Peyer's patch (tissue), 4 donors: ENCODE measurements at regions not wholly inside any gene's neighbourhood (a gene's known extent, or its start where the extent isn't known, plus 50 kb on each side); places are given as distances from the start of the nearest gene placed in this dataset.
A peak's percentile ranks its signal among the peaks of the same experiment; 100 is the strongest.

Experiments used
- DNase-seq, 3 donors: peaks; one replicate each; pipeline ENCODE4 v3.0.0-alpha.2; 2017 to 2019
- H3K27ac ChIP-seq, 4 donors: fragments of 200-600 bp; sonication (generic); one replicate each; pipeline ENCODE4 v1.5.1; 2016 to 2019
- H3K27me3 ChIP-seq, 2 donors: fragments of 200-600 bp; sonication (generic); one replicate each; pipeline ENCODE4 v1.5.1; 2019
- H3K36me3 ChIP-seq, 3 donors: fragments of 200-600 bp; sonication (generic); one replicate each; pipeline ENCODE4 v1.5.1; 2016 to 2019
- H3K4me1 ChIP-seq, 4 donors: fragments of 200-600 bp; sonication (generic); one replicate each; pipeline ENCODE4 v1.5.1; 2016 to 2019
- H3K4me3 ChIP-seq, 4 donors: fragments of 200-600 bp; sonication (generic); 1 replicate in 3 of 4; 2 replicates in 1 of 4; pipeline ENCODE4 v1.5.1; 2016 to 2019; ENCODE audit warnings: mild to moderate bottlenecking in 1 of 4
- H3K9me3 ChIP-seq, 4 donors: fragments of 200-600 bp; sonication (generic); one replicate each; pipeline ENCODE4 v1.5.1; 2016 to 2019; ENCODE audit warnings: mild to moderate bottlenecking in 1 of 4
- POLR2A ChIP-seq, 2 donors: fragments of 450-650 bp; IDR thresholded peaks; one replicate each; pipeline ENCODE4 v1.5.1; 2017; ENCODE audit warnings: antibody characterized with exemption in 2 of 2, mild to moderate bottlenecking in 2 of 2, moderate library complexity in 2 of 2
- TF ChIP-seq, protein P1 (sequence below), 6 experiments: fragments of 450-650 bp in 4 of 6; fragments of 200-600 bp in 2 of 6; sonication (generic) in 1 of 6; IDR thresholded peaks; one replicate each; pipeline ENCODE4 v1.5.1; 2017 to 2019; ENCODE audit warnings: antibody characterized with exemption in 6 of 6, mild to moderate bottlenecking in 3 of 6, moderate library complexity in 1 of 6

DNA sequence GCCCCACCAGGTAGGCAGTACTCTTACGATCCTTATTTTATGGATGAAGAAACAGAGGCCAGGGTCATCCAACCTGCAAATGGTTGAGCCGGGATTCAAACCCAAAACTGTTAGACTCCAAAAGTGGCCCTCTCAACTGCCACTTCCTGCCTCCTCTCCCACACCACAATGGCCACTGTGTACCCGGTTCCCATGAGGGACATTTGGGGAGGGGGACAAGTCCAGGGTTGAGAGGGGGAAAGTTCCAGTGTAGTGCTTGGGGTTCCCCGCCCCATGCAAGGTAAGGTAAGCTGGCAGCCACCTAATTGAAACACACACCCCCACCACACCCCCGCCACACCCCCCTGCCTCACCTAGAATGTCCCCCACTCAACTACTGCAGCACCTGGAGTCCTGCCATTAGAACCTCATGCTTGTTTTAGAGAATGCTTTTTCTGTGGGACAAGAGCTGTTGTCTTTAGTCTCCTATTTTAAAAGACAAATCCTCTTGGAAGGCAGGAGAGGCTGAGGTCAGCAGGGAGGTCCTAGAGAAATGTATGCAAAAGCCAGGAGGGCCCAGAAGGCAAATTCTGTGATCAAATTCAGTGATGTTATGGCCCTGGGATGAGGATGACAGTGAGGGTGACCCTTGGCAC lies 145.2 kb downstream of the ZFP36L2 start:
- no peaks in the 10 kb centered on the region for H3K27me3 ChIP-seq
- no peak overlapping the region for H3K4me3 ChIP-seq
- peaks cover 0 to 41% (median 6%) of the 10 kb centered on the region in 4 donors for H3K4me1 ChIP-seq
- DNase-seq: peak in 2 of 3 donors; percentile 14 to 35
- H3K27ac ChIP-seq: no peak overlapping the region
- H3K36me3 ChIP-seq: no peaks in the 10 kb centered on the region
- no peak for TF ChIP-seq POLR2A (IDR thresholded peaks at IDR 0.05)
- TF ChIP-seq, protein P1, sequence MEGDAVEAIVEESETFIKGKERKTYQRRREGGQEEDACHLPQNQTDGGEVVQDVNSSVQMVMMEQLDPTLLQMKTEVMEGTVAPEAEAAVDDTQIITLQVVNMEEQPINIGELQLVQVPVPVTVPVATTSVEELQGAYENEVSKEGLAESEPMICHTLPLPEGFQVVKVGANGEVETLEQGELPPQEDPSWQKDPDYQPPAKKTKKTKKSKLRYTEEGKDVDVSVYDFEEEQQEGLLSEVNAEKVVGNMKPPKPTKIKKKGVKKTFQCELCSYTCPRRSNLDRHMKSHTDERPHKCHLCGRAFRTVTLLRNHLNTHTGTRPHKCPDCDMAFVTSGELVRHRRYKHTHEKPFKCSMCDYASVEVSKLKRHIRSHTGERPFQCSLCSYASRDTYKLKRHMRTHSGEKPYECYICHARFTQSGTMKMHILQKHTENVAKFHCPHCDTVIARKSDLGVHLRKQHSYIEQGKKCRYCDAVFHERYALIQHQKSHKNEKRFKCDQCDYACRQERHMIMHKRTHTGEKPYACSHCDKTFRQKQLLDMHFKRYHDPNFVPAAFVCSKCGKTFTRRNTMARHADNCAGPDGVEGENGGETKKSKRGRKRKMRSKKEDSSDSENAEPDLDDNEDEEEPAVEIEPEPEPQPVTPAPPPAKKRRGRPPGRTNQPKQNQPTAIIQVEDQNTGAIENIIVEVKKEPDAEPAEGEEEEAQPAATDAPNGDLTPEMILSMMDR (IDR thresholded peaks at IDR 0.05): no peak
- H3K9me3 ChIP-seq: no peaks in the 10 kb centered on the region

- no peak overlapping the region for H3K27ac ChIP-seq
- H3K4me3 ChIP-seq: no peak overlapping the region
- peaks cover 0 to 41% (median 4%) of the 10 kb centered on the region in 4 donors for H3K4me1 ChIP-seq
- no peaks in the 10 kb centered on the region for H3K9me3 ChIP-seq
- no peaks in the 10 kb centered on the region for H3K36me3 ChIP-seq
- no peaks in the 10 kb centered on the region for H3K27me3 ChIP-seq
- TF ChIP-seq, protein P1 (IDR thresholded peaks at IDR 0.05): no peak
- no peak for TF ChIP-seq POLR2A (IDR thresholded peaks at IDR 0.05)
- DNase-seq: peak in 2 of 3 donors; percentile 18 to 41
These were observed 145.8 kb downstream of the ZFP36L2 start for GRCh38 chr2:43080571-43081021.

DNA sequence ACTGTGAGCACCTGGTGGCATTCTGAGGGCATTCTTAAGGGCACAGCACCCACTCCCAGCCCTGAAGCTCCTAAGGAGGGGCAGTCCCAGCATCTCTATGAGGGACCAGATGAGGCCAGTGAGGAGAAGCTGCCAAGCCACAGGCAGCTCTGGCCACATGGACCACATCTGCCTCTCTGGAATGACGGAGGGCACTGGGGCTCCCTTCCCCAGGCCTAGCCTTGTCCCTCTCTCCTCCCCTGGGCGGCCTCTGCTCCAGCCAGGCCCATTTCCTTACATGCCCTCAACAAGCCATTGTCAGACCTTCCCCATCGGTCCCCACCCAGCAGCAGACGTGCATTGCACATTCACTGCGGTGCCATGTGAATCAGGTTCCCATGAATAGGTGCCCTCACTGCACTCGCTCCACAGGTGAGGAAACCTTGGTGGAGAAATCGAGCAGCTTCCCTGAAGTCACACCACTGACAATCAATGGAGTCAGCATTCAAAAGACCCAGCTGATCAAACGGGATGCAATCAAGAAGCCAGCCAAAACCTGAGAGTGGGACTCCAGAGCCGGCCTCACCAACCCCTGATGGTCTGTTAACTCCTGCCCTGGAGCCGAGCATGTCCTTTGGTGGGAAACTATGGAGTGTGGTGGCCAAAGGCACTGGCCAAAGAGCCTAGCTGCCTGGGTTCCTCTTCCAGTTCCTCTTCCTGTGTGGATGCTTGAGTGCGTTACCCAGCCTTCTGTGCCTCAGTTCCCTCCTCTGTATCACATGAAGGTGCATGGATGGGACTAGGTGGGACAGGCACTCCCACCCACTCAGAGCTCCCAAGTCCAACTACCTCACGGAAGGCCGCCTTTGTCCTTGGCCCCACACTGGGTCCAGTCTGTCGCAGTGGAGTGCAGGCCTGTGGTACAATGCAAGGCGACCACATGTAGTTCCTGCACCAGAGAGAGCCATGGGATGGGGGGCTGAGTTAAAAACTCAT lies 147.3 kb downstream of the ZFP36L2 start:
- Histone ChIP-seq H3K27me3 (no peaks in the 10 kb centered on the region), H3K27ac (no peak overlapping the region)
- DNase-seq: peak in 2 of 3 donors; percentile 35 to 43

DNA sequence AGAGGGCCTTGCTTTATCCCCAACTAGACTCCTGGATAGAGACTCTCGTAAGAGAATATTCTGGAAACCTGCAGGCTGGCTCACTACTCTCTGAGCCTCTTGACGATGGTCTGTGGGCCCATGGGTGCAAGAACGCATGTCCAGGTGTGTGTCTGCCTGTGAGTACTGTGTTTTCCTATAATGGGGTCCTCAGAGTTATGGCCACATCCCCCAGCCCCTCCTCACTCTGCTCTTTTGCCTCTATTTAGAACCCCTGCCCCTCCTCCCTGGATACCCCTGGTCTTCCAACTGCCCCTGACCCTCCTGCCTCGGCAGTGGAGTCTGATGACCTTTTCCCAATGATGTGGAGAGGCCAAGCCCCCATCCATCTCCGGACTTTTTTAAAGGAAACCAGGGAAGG lies 148.1 kb downstream of the ZFP36L2 start:
- no peaks in the 10 kb centered on the region for H3K27me3 ChIP-seq
- DNase-seq: no peak
- H3K9me3 ChIP-seq: no peaks in the 10 kb centered on the region
- H3K4me1 ChIP-seq: peaks cover 0 to 38% (median 0%) of the 10 kb centered on the region in 4 donors
- H3K36me3 ChIP-seq: no peaks in the 10 kb centered on the region
- no peak overlapping the region for H3K4me3 ChIP-seq
- H3K27ac ChIP-seq: no peak overlapping the region
- TF ChIP-seq, protein P1 (IDR thresholded peaks at IDR 0.05): no peak

More for the DNA sequence above, 147.3 kb downstream of the ZFP36L2 start:
- H3K9me3 ChIP-seq: no peaks in the 10 kb centered on the region
- H3K4me3 ChIP-seq: no peak overlapping the region
- TF ChIP-seq POLR2A (IDR thresholded peaks at IDR 0.05): no peak
- TF ChIP-seq, protein P1 (IDR thresholded peaks at IDR 0.05): no peak
- no peaks in the 10 kb centered on the region for H3K36me3 ChIP-seq
- peaks cover 0 to 39% (median 2%) of the 10 kb centered on the region in 4 donors for H3K4me1 ChIP-seq

GRCh38 chr2:43077876-43078275 lies 148.5 kb downstream of the ZFP36L2 start:
- Histone ChIP-seq H3K9me3 (no peaks in the 10 kb centered on the region), H3K4me1 (peaks cover 0 to 36% (median 0%) of the 10 kb centered on the region in 4 donors), H3K36me3 (no peaks in the 10 kb centered on the region), H3K27me3 (no peaks in the 10 kb centered on the region), H3K4me3 (no peak overlapping the region), H3K27ac (no peak overlapping the region)
- TF ChIP-seq POLR2A (IDR thresholded peaks at IDR 0.05): no peak
- TF ChIP-seq, protein P1 (IDR thresholded peaks at IDR 0.05): no peak
- DNase-seq: peak in 1 of 3 donors; percentile 9
